Stimulated activated CD4-positive, alpha-beta T cell treated with anti-CD3 and anti-CD28 coated beads, Interleukin-12 subunit alpha, Interleukin-12 subunit beta, amount 100 ng/mL, for 24 hours (primary cell): ENCODE measurements at regions not wholly inside any gene's neighbourhood (a gene's known extent, or its start where the extent isn't known, plus 50 kb on each side); places are given as distances from the start of the nearest gene placed in this dataset.

Experiments used
- DNase-seq, 2 experiments: peaks; one replicate each; pipeline ENCODE4 v3.0.0-alpha.2; 2020; ENCODE audit warnings: low read depth in 2 of 2

GRCh38 chr3:69441040-69441439, 55.2 kb upstream of the FRMD4B start:
- no peak for DNase-seq

- DNase-seq = no peak
These were observed 53.9 kb upstream of the FRMD4B start for GRCh38 chr3:69439643-69440270.

DNA sequence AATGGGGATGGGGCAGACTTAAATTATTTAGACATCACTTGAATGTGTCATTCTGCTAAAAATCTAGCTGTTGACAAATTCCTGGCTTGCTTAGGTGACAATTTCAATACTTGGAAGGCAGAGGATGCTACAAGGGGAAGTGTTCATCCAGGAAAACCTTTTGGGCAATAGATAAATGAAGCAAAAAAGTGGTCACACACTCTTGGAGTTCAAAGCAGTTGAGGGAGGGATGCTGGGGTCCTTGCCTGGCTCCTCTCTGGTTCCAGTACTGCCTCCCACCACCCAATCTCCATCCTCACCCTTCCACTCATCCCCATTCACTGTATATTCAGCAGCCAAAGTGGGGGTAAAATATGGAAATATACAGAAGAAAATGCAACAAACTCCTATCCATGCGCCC, 52.6 kb upstream of the FRMD4B start:
- no peak for DNase-seq

DNA sequence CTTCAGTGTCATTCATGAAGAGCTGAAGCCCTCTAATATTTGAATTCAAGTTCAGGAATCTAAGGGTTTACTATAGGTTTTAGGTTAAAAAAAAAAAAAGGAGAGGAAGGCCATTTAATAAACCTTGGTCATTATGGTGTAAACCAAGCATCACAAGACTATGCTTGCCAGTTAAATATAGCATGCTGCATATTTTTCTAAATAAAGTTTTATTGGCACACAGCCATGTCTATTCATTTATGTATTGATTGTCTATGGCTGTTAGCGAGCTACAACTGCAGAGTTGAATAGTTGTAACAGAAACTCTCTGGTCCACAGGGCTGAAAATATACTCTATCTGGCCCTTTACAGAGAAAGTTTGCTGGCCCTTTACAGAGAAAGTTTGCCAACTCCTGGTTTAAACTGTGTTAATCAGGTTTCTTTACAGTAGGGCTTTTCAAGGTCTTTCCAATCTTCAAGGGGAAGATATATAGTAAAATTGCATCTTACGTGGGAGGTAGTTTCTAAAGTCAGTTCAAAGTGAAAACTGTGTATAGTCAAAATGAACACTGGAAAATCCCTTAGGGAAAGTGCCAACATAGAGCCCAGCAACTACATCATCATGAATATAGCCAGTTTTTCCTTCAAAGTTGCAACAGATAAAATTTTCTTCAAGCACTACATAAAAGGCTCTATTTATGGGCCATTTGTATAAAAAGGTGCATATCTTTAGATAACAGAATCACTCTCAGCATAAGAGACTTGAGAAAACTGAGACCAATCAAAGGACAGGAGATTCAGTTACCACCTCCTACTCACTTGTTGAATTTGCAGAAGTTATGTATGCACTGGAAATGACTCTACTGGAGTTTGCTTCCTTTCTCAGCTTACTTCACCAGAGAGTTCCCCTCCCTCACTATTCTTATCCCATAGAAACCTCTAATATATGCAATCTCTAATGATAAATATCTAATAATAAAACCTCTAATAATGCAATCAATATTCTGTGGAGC, 49.7 kb upstream of the FRMD4B start:
- no peak for DNase-seq
